HG02610 (cell line): ENCODE measurements at regions not wholly inside any gene's neighbourhood (a gene's known extent, or its start where the extent isn't known, plus 50 kb on each side); places are given as distances from the start of the nearest gene placed in this dataset.

Experiments
- ATAC-seq: cut with Tn5 transposase; IDR thresholded peaks from one replicate; pipeline ENCODE4 v1.9.1; 2021; ENCODE audit warnings: mild to moderate bottlenecking, moderate library complexity; ENCODE audit not compliant: unreplicated experiment

- ATAC-seq = no peak
Measured at GRCh38 chr1:201762381-201762780, 66.6 kb upstream of the IPO9 start.

- no peak for ATAC-seq
Measured at GRCh38 chr1:201763455-201764140, 65.4 kb upstream of the IPO9 start.

GRCh38 chr1:201764166-201764565 is 64.8 kb upstream of the IPO9 start:
- no peak for ATAC-seq

GRCh38 chr1:201764579-201764978 is 64.4 kb upstream of the IPO9 start:
- no peak for ATAC-seq

GRCh38 chr1:201766131-201766866 is 62.7 kb upstream of the IPO9 start:
- ATAC-seq = no peak

- no peak for ATAC-seq
Measured at GRCh38 chr1:201767339-201767738, 61.6 kb upstream of the IPO9 start.

- ATAC-seq = no peak
Measured at GRCh38 chr1:201769072-201769471, 59.9 kb upstream of the IPO9 start.

- no peak for ATAC-seq
Measured at GRCh38 chr1:201769966-201770365, 59.0 kb upstream of the IPO9 start.

- ATAC-seq = no peak
Measured at GRCh38 chr1:201771466-201771865, 57.5 kb upstream of the IPO9 start.

GRCh38 chr1:201772178-201772577 is 56.8 kb upstream of the IPO9 start:
- ATAC-seq = no peak

- no peak for ATAC-seq
Measured at GRCh38 chr1:201773764-201774163, 55.2 kb upstream of the IPO9 start.

- ATAC-seq = no peak
Measured at GRCh38 chr1:201774224-201774982, 54.6 kb upstream of the IPO9 start.

- ATAC-seq = no peak
Measured at GRCh38 chr1:201774983-201775344, 54.0 kb upstream of the IPO9 start.

GRCh38 chr1:201775380-201775779 is 53.6 kb upstream of the IPO9 start:
- no peak for ATAC-seq

GRCh38 chr1:201778279-201779065 is 50.5 kb upstream of the IPO9 start:
- ATAC-seq = no peak
